SK-N-SH (cell line): ENCODE measurements at regions not wholly inside any gene's neighbourhood (a gene's known extent, or its start where the extent isn't known, plus 50 kb on each side); places are given as distances from the start of the nearest gene placed in this dataset.

Experiments
- CTCF ChIA-PET: fragments of 300-600, 350-600 bp; formaldehyde crosslinking; extraction: SDS; loops from one replicate; lab custom pipeline; 2021; lab: Yijun Ruan, JAX
- POLR2A ChIA-PET: fragments of 350-600 bp; sonication (Branson Sonifier 250); formaldehyde crosslinking; extraction: SDS; loops from one replicate; lab custom pipeline; 2020; ENCODE audit warnings: antibody characterized with exemption, inconsistent platforms; lab: Yijun Ruan, JAX
- DNase-seq: peaks from one replicate; pipeline ENCODE4 v3.0.0; 2012
- H2AFZ ChIP-seq: fragments of 200-600 bp; sonication (generic); 2 replicates; pipeline ENCODE4 v1.8.1; 2016; ENCODE audit warnings: antibody characterized with exemption, mild to moderate bottlenecking, low read depth
- H3F3A ChIP-seq: fragments of 200-600 bp; sonication (generic); replicated peaks from 2 replicates; pipeline ENCODE3; 2016; ENCODE audit warnings: antibody characterized with exemption, mild to moderate bottlenecking; ENCODE audit not compliant: insufficient read depth
- H3K27ac ChIP-seq, 2 experiments: fragments of 200-500 bp in 1 of 2; fragments of 200-600 bp in 1 of 2; sonication (Bioruptor generic) in 1 of 2; sonication (generic), shearing (Covaris generic) in 1 of 2; 2 replicates each; pipeline versions ENCODE4 v1.5.1 to v1.6.1; 2014 to 2016; ENCODE audit warnings: low read depth in 2 of 2, inconsistent platforms in 1 of 2, low read length in 1 of 2, mild to moderate bottlenecking in 1 of 2, mixed read lengths in 1 of 2
- H3K27me3 ChIP-seq: fragments of 200-600 bp; sonication (generic), shearing (Covaris generic); 2 replicates; pipeline ENCODE4 v1.6.1; 2016; ENCODE audit warnings: mixed run types; ENCODE audit not compliant: insufficient read depth
- H3K36me3 ChIP-seq, 2 experiments: fragments of 200-500 bp in 1 of 2; fragments of 200-600 bp in 1 of 2; sonication (Bioruptor generic) in 1 of 2; sonication (generic) in 1 of 2; replicated peaks in 1 of 2; 2 replicates each; pipeline versions ENCODE3 to v1.5.1; 2014 to 2016; ENCODE audit warnings: low read length in 1 of 2, mild to moderate bottlenecking in 1 of 2; ENCODE audit not compliant: insufficient read depth in 2 of 2, control insufficient read depth in 1 of 2
- H3K4me1 ChIP-seq, 2 experiments: fragments of 200-500 bp in 1 of 2; fragments of 200-600 bp in 1 of 2; sonication (Bioruptor generic) in 1 of 2; sonication (generic), shearing (Covaris generic) in 1 of 2; 2 replicates each; pipeline versions ENCODE4 v1.5.1 to v1.6.1; 2014 to 2016; ENCODE audit warnings: low read depth in 1 of 2, low read length in 1 of 2, mixed run types in 1 of 2; ENCODE audit not compliant: insufficient read depth in 2 of 2, control insufficient read depth in 1 of 2
- H3K4me2 ChIP-seq: fragments of 200-600 bp; sonication (generic), shearing (Covaris generic); 2 replicates; pipeline ENCODE4 v1.6.1; 2017; ENCODE audit warnings: mixed run types
- H3K4me3 ChIP-seq, 2 experiments: fragments of 200-500 bp in 1 of 2; fragments of 200-600 bp in 1 of 2; sonication (Bioruptor generic) in 1 of 2; sonication (generic), shearing (Covaris generic) in 1 of 2; 2 replicates each; pipeline versions ENCODE4 v1.5.1 to v1.8.1; 2014 to 2016; ENCODE audit warnings: low read depth in 2 of 2, inconsistent platforms in 1 of 2, low read length in 1 of 2, mild to moderate bottlenecking in 1 of 2, mixed read lengths in 1 of 2, moderate library complexity in 1 of 2
- H3K79me2 ChIP-seq: fragments of 200-600 bp; sonication (generic); 2 replicates; pipeline ENCODE4 v1.8.1; 2017; ENCODE audit warnings: mild to moderate bottlenecking; ENCODE audit not compliant: insufficient read depth
- H3K9ac ChIP-seq: fragments of 200-600 bp; sonication (generic); 2 replicates; pipeline ENCODE4 v1.6.1; 2017; ENCODE audit warnings: mixed run types
- H3K9me2 ChIP-seq: fragments of 200-600 bp; sonication (generic); 2 replicates; pipeline ENCODE4 v1.6.1; 2017; ENCODE audit warnings: mixed run types
- H3K9me3 ChIP-seq: fragments of 200-600 bp; sonication (generic); 2 replicates; pipeline ENCODE4 v1.6.1; 2017; ENCODE audit warnings: mixed run types, mild to moderate bottlenecking, moderate library complexity
- H4K20me1 ChIP-seq: fragments of 200-600 bp; sonication (generic); 2 replicates; pipeline ENCODE4 v1.6.1; 2017; ENCODE audit warnings: mild to moderate bottlenecking, mixed run types; ENCODE audit not compliant: insufficient read depth
- CHD2 ChIP-seq: fragments of 150-350 bp; IDR thresholded peaks from 2 replicates; pipeline ENCODE4 v1.6.1; 2018; ENCODE audit warnings: low read length; ENCODE audit not compliant: partially characterized antibody
- EZH2phosphoT487 ChIP-seq: fragments of 200-600 bp; sonication (generic); IDR thresholded peaks from 2 replicates; pipeline ENCODE4 v1.6.1; 2017; ENCODE audit warnings: low read depth, mixed run types, mild to moderate bottlenecking, antibody characterized with exemption, moderate library complexity, borderline replicate concordance
- FOXJ3 ChIP-seq: sonication (generic); formaldehyde crosslinking; IDR thresholded peaks from 2 replicates; pipeline ENCODE4 v1.5.1; 2020; ENCODE audit warnings: mild to moderate bottlenecking, missing genetic modification reagents
- GABPA ChIP-seq: IDR thresholded peaks from 2 replicates; pipeline ENCODE4 v1.4.0; 2012; ENCODE audit warnings: low read depth, mild to moderate bottlenecking
- IRF3 ChIP-seq: fragments of 150-350 bp; IDR thresholded peaks from 2 replicates; pipeline ENCODE4 v1.6.1; 2016; ENCODE audit warnings: mild to moderate bottlenecking, low read depth, low read length
- JUND ChIP-seq: IDR thresholded peaks from 2 replicates; pipeline ENCODE4 v1.4.0; 2012
- MEF2A ChIP-seq: IDR thresholded peaks from 2 replicates; pipeline ENCODE4 v1.4.0; 2012; ENCODE audit warnings: low read depth, borderline replicate concordance
- NRF1 ChIP-seq: IDR thresholded peaks from 2 replicates; pipeline ENCODE4 v1.6.1; 2012; ENCODE audit warnings: low read depth, mild to moderate bottlenecking, low read length
- PBX3 ChIP-seq: IDR thresholded peaks from 2 replicates; pipeline ENCODE4; 2012
- POLR2AphosphoS5 ChIP-seq: IDR thresholded peaks from 2 replicates; pipeline ENCODE4 v1.6.1; 2012; ENCODE audit warnings: low read depth, low read length
- SIN3A ChIP-seq: IDR thresholded peaks from 2 replicates; pipeline ENCODE4 v1.6.1; 2012; ENCODE audit warnings: low read depth, mild to moderate bottlenecking, low read length, moderate library complexity, borderline replicate concordance
- TAF1 ChIP-seq: IDR thresholded peaks from 2 replicates; pipeline ENCODE4 v1.6.1; 2012; ENCODE audit warnings: low read depth, mild to moderate bottlenecking, low read length, moderate library complexity, borderline replicate concordance
- TF ChIP-seq, protein P1 (sequence below): IDR thresholded peaks from 2 replicates; pipeline ENCODE4 v1.6.1; 2012; ENCODE audit warnings: mild to moderate bottlenecking, low read depth, low read length, moderate library complexity
- TF ChIP-seq, protein P2 (sequence below): IDR thresholded peaks from 2 replicates; pipeline ENCODE4 v1.4.0; 2012; ENCODE audit warnings: low read depth, borderline replicate concordance

DNA sequence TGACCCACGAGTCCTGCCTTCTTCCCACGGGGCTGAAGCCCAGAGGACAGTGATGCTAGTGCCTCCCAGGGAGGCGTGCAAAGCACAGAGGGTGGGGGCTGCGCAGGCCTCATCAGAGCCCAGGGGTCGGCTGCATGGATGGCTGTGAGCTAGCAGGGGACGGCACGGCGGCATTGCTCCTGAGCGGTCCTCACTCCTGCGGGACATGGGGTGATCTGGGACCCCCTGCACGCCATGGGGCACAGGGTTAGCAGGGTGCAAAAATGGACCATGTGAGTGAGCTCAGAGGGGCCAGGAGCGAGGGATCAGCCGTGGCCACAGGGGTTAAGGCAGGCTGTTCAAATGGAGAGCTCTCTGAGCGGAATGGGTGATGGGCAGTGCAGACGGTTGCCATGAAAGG lies 138.3 kb downstream of the SNX19 start (continued):
- no peak for TF ChIP-seq PBX3
- TF ChIP-seq FOXJ3 (CRISPR knock-in tag) = no peak
- no peak for TF ChIP-seq SIN3A
- no peak for TF ChIP-seq NRF1
- TF ChIP-seq CHD2 = no peak

GRCh38 chr11:130778705-130779104 lies 137.6 kb downstream of the SNX19 start:
- no peak overlapping the region for H3K4me2 ChIP-seq
- H3F3A ChIP-seq = peaks cover 17% of the 10 kb centered on the region
- H3K4me3 ChIP-seq = no peak overlapping the region
- H2AFZ ChIP-seq = no peak overlapping the region
- DNase-seq = no peak
- no peaks in the 10 kb centered on the region for H3K9me3 ChIP-seq
- H4K20me1 ChIP-seq = no peaks in the 10 kb centered on the region
- TF ChIP-seq EZH2phosphoT487 (no peak), POLR2AphosphoS5 (no peak), IRF3 (no peak), JUND (no peak), CHD2 (no peak), MEF2A (no peak), GABPA (no peak), TAF1 (no peak), SIN3A (no peak)
- TF ChIP-seq, protein P1, sequence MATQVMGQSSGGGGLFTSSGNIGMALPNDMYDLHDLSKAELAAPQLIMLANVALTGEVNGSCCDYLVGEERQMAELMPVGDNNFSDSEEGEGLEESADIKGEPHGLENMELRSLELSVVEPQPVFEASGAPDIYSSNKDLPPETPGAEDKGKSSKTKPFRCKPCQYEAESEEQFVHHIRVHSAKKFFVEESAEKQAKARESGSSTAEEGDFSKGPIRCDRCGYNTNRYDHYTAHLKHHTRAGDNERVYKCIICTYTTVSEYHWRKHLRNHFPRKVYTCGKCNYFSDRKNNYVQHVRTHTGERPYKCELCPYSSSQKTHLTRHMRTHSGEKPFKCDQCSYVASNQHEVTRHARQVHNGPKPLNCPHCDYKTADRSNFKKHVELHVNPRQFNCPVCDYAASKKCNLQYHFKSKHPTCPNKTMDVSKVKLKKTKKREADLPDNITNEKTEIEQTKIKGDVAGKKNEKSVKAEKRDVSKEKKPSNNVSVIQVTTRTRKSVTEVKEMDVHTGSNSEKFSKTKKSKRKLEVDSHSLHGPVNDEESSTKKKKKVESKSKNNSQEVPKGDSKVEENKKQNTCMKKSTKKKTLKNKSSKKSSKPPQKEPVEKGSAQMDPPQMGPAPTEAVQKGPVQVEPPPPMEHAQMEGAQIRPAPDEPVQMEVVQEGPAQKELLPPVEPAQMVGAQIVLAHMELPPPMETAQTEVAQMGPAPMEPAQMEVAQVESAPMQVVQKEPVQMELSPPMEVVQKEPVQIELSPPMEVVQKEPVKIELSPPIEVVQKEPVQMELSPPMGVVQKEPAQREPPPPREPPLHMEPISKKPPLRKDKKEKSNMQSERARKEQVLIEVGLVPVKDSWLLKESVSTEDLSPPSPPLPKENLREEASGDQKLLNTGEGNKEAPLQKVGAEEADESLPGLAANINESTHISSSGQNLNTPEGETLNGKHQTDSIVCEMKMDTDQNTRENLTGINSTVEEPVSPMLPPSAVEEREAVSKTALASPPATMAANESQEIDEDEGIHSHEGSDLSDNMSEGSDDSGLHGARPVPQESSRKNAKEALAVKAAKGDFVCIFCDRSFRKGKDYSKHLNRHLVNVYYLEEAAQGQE = no peak
- TF ChIP-seq, protein P2, sequence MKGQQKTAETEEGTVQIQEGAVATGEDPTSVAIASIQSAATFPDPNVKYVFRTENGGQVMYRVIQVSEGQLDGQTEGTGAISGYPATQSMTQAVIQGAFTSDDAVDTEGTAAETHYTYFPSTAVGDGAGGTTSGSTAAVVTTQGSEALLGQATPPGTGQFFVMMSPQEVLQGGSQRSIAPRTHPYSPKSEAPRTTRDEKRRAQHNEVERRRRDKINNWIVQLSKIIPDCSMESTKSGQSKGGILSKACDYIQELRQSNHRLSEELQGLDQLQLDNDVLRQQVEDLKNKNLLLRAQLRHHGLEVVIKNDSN = no peak
- POLR2A ChIA-PET = no interaction called here
- no peaks in the 10 kb centered on the region for H3K9me2 ChIP-seq
- CTCF ChIA-PET = no interaction called here
- no peak overlapping the region for H3K9ac ChIP-seq
- H3K36me3 ChIP-seq = no peaks in the 10 kb centered on the region
- H3K79me2 ChIP-seq = no peaks in the 10 kb centered on the region
- no peak overlapping the region for H3K27ac ChIP-seq
- H3K27me3 ChIP-seq = no peaks in the 10 kb centered on the region
- peaks cover 0 to 17% of the 10 kb centered on the region in 2 experiments; a peak in 1 of 4 replicates for H3K4me1 ChIP-seq
